Esophagus muscularis mucosa (tissue), 2 donors: ENCODE measurements at regions not wholly inside any gene's neighbourhood (a gene's known extent, or its start where the extent isn't known, plus 50 kb on each side); places are given as distances from the start of the nearest gene placed in this dataset.

Source experiments
- POLR2A ChIP-seq: fragments of 450-650 bp; IDR thresholded peaks from one replicate; pipeline ENCODE4 v1.6.1; 2017; ENCODE audit warnings: antibody characterized with exemption, moderate library complexity, mild to moderate bottlenecking, low read depth
- POLR2AphosphoS5 ChIP-seq, 2 donors: sonication (generic); formaldehyde crosslinking; IDR thresholded peaks; one replicate each; pipeline ENCODE4 v1.6.1; 2017; ENCODE audit warnings: antibody characterized with exemption in 2 of 2

DNA sequence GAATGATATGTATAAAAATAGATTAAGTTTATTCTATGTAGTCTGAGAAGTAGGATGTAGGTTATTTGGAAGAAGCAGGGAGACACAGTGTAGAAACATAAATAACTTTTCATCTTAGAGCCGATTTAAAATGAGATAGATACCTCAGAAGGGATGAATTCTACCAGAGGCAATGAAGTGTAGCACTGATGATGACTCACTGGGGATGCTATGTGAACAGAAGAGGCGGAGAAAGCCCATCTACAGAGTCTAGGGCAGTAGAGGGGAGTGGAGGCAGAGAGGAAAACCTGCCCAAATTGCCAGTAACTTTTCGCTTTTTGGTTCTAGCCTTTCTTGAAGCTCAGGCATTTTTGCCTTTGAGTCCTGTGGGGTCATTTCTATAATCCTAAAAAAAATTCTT is 451.8 kb downstream of the ATP23 start:
- TF ChIP-seq POLR2AphosphoS5 (IDR thresholded peaks at IDR 0.05): no peak
- no peak for TF ChIP-seq POLR2A
